ENCODE measurements at regions not wholly inside any gene's neighbourhood (a gene's known extent, or its start where the extent isn't known, plus 50 kb on each side); places are given as distances from the start of the nearest gene placed in this dataset.
"Not testable (repeated sequence)": the region's sequence is repeated elsewhere in the genome, so short reads cannot be mapped to it uniquely, and the experiment has no call there.

DNA sequence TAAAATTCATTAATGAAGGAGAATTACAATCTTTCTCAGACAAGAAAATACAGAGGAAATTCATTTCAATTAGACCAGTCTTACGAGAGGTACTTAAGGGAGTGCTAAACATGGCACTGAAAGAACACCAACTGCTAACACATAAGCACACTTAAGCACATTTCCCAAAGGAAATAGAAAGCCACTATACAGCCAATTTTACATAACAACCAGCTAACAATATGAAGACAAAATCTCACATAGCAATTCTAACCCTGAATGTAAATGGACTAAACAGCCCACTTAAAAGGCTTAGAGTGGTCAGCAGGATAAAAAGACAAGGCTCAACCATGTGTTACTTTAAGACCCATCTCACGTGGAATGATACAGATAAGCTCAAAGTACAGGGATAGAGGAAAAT, 339.5 kb upstream of the LUZP2 start:
- DNase-seq (ENCODE audit: low read depth) = no peak

DNA sequence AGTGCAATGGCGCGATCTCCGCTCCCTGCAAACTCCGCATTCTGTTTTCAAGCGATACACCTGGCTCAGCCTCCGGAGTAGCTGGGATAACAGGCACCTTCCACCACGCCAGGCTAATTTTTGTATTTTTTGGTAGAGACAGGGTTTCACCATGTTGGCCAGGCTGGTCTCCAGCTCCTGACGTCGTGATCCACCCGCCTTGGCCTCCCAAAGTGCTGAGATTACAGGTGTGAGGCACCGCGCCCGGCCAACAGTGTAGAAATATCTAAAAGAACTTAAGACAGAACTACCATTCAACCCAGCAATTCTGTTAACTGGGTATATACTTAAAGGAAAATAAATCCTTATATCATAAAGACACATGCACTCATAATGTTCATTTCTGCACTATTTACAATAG, 335.3 kb upstream of the LUZP2 start:
- no peak for DNase-seq (ENCODE audit: low read depth)

DNA sequence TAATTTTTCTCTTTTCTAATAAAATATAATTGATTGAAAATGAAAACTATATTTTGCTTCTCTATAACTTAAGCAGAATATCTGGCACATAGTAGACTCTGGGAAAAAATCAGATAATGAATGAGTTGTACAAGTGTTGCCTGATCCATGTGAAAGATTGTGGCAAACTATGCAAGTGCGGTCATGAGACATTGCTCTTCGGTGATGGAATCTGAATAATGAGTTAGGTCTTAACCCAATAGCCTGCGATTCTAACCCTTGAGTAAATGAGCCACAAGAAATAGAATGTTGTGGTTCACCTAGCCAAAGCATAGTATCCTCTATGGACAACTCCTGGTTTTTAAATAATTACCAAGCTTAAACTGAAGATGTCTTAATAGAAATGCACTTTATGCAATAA, 333.7 kb upstream of the LUZP2 start:
- DNase-seq (ENCODE audit: low read depth) = peak; percentile 65

DNA sequence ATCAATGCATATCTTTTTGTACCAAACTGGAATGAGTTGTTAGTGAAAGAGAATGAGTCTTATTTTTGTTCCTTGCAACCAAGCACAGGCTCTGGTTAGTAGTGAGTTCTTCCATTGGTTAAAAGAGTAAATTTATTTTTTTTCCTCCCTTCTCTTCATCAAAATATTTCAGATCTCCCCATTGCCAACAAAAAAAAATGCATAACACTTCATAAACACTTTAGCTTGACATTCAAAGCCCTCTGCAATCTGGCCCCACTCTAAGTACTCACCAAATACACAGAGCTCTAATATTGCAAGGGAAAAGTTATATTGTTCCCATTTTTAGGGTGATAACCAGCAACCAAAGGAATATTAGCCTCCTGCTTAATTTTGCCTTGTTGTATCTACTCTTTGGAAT, 333.0 kb upstream of the LUZP2 start:
- DNase-seq (ENCODE audit: low read depth) = no peak

DNA sequence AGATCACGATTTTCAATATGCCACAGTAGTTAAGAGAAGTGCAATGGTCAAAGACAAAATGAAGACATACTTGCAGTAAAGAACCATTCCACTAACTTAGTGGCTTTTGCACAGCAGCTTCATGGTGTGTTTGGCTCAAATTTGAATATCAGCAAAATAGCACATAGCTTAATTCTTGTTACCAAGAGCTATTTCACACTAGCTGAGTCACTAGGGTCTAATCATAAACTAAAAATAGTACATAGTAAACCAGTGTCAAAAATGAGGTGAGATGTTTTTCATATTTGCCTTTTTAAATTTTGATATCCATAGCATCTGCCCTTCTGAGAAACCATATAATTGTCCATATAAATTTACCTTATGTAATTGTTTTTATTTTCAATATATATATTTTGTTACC, 325.0 kb upstream of the LUZP2 start:
- DNase-seq (ENCODE audit: low read depth) = no peak

DNA sequence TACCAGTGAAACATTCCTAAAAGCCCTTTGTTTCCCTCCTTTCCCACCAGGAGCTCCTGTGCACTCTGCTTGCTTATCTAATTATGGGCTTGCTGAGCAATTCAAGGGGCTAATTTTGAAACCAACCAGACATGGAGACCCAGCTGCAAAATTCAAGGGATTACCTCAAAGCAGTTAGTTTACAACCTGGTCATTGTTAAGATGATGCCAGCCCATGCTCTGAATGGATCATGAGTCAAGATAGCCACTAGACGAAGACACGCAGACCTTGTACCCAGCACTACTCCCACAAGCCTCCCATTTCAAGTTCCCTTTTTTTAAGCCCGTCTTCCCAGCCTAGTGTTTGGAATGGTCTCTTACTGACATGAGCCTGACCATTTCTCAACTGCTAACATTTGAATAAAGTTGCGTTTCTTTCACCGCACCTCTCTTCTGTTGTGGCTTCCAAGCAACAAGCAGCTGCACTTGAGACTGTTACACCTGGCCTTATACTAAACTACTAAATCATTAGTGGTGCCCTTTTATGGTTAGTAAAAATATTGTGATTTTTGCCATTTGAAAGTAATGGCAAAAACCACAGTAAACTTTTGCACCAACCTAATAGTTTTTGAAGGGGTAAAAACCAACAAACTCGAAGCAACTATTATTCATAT, 315.3 kb upstream of the LUZP2 start:
- no peak for DNase-seq (ENCODE audit: low read depth)

DNA sequence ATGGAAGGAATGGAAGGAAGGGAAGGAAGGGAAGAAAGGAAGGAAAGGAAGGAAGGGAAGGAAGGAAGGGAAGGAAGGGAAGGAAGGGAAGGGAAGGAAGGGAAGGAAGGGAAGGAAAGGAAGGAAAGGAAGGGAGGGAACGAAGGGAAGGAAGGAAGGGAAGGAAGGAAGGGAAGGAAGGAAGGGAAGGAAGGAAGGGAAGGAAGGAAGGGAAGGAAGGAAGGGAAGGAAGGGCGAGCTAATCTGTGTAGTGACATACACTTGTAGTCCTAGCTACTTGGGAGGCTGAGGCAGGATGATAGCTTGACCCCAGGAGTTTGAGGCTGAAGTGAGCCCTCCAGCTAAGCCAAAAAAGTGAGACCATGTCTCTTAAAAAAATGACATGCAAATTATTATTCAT, 311.3 kb upstream of the LUZP2 start:
- not testable (repeated sequence) for DNase-seq (ENCODE audit: low read depth)

DNA sequence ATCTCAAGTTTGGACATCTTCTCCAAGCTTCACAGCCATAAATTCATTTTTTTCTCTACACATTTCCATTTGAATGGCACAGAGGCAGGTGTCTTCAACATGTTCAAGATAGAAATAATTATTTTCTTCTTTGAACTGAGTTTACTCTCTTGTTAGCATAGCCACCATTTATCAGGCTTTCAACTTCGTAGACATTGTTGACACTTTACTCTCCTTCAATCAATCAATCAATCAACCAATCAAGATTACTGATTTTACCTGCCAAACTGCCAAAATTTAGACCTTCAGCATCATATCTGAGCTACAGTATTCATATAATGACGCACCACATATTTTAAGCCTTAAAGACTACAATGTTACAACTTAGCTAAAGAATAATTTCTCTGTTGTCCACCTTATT, 300.1 kb upstream of the LUZP2 start:
- no peak for DNase-seq (ENCODE audit: low read depth)

DNA sequence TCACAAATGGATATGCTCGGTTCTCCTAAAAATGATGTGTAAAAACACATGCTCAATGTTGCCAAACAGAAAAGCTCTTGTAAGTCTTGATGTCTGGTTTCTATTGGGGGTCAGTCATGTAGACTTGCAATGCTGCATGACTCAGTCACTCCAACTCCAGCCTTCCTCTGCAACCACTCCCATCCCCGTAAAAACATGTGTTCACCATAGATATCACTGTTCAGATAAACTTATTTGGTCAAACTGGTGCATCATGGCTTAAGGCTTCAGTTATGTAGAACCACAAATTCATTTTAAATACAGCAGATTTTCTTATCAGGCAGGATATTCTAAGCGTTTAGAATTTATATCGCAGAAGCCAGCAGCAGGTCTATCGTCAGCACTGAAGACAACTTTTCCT, 298.4 kb upstream of the LUZP2 start:
- DNase-seq (ENCODE audit: low read depth) = no peak

DNA sequence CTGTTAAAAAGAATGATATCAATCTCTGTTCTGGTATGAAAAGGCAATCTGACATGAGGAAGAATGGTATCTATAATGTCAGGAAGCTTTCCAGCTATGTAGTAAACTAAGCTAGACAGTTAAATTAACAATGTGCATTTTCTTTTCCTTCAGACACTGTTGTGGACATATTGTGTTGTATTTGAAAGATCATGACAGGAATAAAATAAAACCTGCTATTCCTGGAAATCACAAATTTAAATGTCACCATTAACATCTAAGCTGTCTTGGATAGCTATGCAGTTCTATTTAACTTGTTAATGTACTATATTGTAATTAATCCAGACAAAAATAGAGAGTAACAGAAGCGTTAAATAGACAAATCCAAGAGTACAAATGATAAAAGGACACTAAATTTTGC, 297.4 kb upstream of the LUZP2 start:
- no peak for DNase-seq (ENCODE audit: low read depth)

DNA sequence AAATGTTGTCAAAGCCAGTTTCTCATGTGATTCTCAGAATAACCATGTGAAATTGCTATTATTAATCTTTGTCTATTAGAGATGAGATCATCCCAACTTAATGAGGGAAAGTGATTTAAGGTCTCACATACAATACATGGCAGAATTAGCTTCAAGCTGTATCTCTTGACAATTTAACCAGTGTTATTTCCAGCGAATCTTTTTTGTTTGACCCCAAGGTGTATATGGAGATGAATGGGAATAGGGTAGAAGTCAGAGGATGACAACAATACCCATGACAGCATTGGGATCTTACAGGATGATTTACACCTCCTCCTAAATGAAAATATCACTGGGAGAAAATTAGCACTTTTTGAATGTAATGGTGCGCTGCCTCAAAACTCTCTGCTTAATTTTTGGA, 290.8 kb upstream of the LUZP2 start:
- DNase-seq (ENCODE audit: low read depth) = no peak

DNA sequence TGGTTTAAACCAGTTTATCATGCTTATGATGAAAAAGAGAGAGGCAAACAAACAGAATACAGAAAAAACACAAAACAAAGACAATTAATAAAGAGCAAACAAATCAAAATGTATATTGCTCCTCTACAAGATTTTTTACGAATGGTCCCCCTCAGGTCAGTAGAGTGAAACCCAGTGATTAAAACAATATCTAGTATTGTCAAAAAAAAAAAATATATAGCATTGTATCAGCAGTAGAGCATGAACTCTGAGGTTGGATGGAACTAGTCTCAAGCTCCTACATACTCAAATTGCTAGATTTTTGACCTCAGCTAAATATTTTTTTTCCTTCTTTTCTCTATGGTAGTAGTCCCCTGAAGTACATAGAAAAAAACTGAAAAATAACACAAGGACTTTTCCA, 290.3 kb upstream of the LUZP2 start:
- DNase-seq (ENCODE audit: low read depth) = no peak

DNA sequence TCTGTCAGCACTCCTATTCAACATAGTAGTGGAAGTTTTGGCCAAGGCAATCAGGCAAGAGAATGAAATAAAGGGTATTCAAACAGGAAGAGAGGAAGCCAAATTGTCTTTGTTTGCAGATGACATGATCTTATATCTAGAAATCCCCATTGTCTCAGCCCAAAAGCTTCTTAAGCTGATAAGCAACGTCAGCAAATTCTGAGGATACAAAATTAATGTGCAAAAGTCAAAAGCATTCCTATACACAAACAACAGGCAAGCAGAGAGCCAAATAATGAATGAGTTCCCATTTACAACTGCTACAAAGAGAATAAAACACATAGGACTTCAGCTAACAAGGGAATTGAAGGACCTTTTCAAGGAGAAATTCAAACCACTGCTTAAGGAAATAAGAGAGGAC, 280.4 kb upstream of the LUZP2 start:
- no peak for DNase-seq (ENCODE audit: low read depth)

DNA sequence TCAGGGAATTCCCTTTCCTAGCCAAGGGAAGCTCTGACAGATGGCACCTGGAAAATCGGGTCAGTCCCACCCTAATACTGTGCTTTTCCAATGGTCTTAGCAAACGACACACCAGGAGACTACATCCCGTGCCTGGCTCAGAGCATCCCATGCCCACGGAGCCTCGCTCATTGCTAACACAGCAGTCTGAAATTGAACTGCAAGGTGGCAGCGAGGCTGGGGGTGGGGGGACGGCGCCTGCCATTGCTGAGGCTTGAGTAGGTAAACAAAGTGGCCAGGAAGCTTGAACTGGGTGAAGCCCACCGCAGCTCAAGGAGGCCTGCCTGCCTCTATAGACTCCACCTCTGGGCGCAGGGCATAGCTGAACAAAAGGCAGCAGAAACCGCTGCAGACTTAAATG, 279.5 kb upstream of the LUZP2 start:
- not testable (repeated sequence) for DNase-seq (ENCODE audit: low read depth)

DNA sequence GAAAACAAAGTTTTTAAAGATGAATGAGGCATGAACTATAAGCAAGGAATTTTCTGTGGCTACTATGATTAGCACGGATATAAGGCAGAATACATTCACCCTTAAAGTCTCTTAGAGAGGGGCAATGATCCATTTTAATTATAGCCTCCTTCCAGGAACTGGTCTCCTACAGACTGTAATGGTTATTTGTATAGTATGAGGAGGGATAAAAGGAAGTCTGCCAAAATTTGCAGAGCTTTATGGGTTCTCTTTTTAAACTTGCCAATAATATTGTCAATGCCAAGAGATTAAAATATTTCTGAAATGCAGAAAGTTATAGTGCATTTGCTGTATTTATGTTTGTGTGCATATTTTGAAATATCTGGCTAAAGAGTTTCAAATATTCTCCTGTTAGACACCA, 271.4 kb upstream of the LUZP2 start:
- no peak for DNase-seq (ENCODE audit: low read depth)

DNA sequence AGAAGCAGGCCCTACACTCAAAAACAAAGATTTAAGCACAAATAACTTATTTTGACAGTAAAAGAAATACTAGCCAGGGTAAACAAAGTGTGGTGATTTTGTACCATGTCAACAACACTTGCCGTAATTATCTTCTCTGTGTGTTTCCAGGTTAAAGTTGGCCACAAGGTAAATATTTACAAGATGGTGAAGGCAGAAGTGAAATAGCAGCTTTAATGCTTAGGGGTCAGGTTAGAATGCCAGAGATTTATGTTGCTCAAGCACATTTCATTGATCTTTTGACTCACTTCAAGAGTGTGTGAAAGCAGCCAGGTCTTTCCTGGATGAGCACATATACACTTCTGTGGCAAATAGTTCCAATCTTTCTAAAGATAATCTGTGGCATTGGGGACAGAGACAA, 270.2 kb upstream of the LUZP2 start:
- DNase-seq (ENCODE audit: low read depth) = no peak

DNA sequence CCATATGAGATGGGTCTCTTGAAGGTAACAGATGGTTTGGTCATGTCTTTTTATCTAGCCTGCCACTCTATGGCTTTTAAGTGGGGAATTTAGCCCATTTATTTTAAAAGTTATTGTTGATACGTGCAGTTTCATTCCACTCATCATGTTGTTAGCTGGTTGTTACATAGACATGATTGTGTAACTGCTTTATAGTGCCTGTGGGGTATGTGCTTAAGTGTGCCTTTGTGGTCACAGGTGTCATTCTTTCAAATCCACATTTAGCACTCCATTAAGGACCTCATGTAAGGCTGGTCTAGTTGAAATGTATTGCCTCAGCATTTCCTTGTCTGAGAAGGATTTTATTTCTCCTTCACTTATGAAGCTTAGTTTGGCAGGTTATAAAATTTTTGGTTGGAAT, 263.8 kb upstream of the LUZP2 start:
- peak; percentile 18 for DNase-seq (ENCODE audit: low read depth)

DNA sequence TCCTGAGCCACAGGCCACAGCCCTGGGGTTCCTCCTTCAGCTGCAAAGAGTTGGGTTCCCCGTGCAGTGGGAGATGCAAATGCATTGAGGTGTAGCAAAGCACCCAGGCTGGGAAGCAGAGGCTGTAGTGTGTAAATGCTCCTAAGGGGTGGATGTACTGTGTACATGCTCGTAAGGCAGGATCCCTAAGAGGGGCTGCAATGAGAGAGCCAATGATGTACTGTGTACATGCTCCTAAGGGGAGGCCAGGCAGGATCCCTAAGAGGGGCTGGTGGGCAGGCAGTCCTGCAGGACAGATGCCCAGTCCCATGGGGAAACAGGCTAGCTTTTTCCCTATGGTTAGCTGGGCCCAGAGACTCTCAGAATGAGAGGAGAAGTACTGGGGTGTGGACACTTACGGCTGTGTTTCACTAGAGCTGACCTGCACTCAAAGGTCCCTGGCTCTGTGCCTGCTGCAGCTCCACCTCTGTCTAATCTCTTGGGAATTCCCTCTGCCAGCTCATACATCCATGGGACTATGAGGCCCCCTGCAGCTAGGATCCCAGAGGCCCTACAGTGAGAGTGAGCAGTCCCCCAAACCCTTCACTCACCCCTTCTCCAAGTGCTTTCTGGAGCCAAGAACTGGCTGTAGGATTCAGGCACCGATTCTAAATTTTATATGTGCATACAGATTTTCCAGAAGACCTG, 261.9 kb upstream of the LUZP2 start:
- DNase-seq (ENCODE audit: low read depth) = peak; percentile 78

DNA sequence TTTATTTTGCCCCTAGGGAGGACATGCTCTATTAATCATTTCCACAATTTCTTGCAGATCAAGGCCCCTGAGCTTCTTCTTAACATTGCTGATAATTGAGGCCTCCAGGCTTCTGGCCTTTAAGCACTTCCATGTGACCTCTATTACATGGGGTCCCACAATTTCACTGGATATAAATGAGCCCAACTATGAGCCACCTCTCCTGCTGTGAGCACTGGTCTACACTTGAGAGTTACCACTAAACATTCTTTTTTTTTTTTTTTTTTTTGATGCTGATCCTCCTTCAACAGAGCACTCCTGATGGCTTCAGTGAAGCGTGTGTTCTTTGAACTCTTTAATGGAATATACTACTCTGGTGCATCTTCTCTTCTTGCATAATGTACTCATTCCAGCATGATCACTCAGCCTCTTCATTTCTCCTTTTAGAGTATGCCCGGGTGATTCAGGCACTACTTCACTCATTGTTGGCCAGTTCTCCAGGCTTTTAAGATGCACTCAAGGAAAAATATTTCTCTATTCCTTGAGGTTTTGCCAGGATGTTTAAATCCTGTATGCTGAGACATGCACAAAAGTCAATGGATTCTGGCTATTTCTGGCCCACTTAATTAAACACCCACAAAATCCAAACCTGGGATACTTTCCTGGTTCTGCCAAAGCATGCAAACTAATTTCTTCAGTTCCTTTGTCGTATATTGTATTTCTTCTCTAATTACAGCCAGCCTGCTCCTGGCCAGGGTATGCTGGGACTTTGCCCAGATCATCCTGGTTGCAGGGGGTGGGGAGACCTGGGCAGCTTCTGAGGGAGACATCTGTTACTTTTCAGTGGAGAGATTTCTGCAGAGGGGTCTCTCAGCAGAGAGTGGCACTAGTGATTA, 257.8 kb upstream of the LUZP2 start:
- DNase-seq (ENCODE audit: low read depth) = peak; percentile 75

DNA sequence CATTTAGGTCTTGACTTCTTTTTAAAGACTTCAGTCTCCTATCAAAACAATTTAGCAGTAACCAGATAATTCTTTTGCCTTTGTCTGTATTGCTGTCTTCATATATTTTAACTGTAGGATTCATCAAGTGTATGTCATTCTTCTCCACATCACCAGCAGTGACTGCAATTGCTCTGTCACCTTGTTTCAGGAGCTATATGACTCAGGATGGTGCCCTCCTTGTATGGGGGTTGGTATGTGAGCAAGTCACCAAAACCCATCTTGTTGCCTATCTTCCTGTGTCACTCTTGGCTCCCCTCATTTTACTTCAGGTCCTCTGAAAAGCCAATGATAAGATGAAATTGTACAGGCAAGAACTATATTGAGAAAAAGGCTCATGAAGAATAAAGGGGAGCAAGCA, 256.9 kb upstream of the LUZP2 start:
- no peak for DNase-seq (ENCODE audit: low read depth)

DNA sequence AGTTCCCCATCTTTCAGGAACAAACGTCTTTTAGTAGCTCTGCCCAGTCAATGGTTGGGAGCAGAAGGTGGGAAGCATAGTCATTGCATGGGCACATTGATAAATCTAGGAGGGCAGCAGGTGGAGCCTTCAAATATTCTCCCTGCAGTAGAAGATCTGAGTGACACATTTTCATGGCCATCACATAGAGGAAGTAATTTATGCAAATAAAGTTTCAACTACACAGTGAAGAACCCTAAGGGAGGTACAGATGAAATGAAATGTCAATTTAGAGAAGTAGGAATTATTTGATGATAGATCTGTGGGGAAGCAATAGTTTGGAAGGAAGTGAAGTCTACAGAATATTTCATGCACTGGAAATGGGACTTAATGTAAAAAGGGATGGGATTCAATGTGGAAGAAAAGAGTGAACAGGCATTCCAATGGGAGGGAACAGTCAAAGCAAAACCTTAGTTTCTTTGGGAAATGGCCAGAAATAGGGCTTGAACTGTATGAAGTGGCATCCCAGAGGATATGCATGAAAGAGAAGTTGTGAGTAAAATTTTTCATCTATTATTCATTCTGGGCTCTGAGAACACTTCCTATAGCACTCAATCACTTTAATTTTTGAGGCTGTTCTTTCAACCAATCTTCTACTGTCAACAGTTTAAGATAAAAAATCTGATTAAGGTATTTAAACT, 256.2 kb upstream of the LUZP2 start:
- DNase-seq (ENCODE audit: low read depth) = peak; percentile 9

DNA sequence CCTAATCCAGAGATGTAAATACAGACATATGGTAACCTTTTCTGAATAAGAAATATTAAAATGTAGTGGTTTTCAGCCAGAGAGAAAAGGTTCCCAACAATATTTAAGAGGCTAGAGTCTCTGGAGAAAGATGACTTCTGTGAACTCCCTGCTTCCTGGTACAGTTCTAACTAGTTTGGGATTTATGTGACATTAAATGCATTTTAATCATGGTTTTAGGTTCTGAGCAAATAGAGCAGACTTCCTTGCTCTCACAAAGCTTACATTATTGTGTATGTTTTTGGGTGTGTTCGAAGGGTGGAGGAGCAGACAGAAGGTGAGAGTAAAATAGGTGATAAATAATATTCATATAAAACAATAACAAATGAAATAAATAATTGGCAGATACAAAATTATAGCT, 250.1 kb upstream of the LUZP2 start:
- DNase-seq (ENCODE audit: low read depth) = no peak

All from M059J (cell line).